Esophagus muscularis mucosa (tissue), 4 donors: ENCODE measurements at regions not wholly inside any gene's neighbourhood (a gene's known extent, or its start where the extent isn't known, plus 50 kb on each side); places are given as distances from the start of the nearest gene placed in this dataset.
A peak's percentile ranks its signal among the peaks of the same experiment; 100 is the strongest.

Experiments
- DNase-seq: peaks from one replicate; pipeline ENCODE4 v3.0.0-alpha.2; 2017; ENCODE audit errors: extremely low spot score
- H3K27ac ChIP-seq, 4 donors: fragments of 200-600 bp; sonication (generic); replicated peaks in 1 of 4; 1 replicate in 3 of 4; 2 replicates in 1 of 4; pipeline ENCODE4 v1.5.1; 2016 to 2019; ENCODE audit warnings: mild to moderate bottlenecking in 1 of 4
- H3K27me3 ChIP-seq, 4 donors: fragments of 200-600 bp; sonication (generic); one replicate each; pipeline versions ENCODE4 v1.5.1 to v1.6.0; 2016 to 2019
- H3K36me3 ChIP-seq, 4 donors: fragments of 200-600 bp; sonication (generic); one replicate each; pipeline ENCODE4 v1.5.1; 2016 to 2019
- H3K4me1 ChIP-seq, 4 donors: fragments of 200-600 bp; sonication (generic); one replicate each; pipeline ENCODE4 v1.5.1; 2016 to 2019
- H3K4me3 ChIP-seq, 4 donors: fragments of 200-600 bp; sonication (generic); 1 replicate in 2 of 4; 2 replicates in 2 of 4; pipeline ENCODE4 v1.5.1; 2016 to 2019; ENCODE audit warnings: mild to moderate bottlenecking in 4 of 4, moderate library complexity in 1 of 4
- H3K9me3 ChIP-seq, 4 donors: fragments of 200-600 bp; sonication (generic); 1 replicate in 3 of 4; 2 replicates in 1 of 4; pipeline ENCODE4 v1.5.1; 2016 to 2019
- EP300 ChIP-seq: sonication (generic); formaldehyde crosslinking; IDR thresholded peaks from one replicate; pipeline ENCODE4 v1.6.1; 2017; ENCODE audit warnings: antibody characterized with exemption
- POLR2A ChIP-seq: fragments of 450-650 bp; IDR thresholded peaks from one replicate; pipeline ENCODE4 v1.6.1; 2017; ENCODE audit warnings: antibody characterized with exemption, moderate library complexity, mild to moderate bottlenecking, low read depth
- POLR2AphosphoS5 ChIP-seq, 2 donors: sonication (generic); formaldehyde crosslinking; IDR thresholded peaks; one replicate each; pipeline ENCODE4 v1.6.1; 2017; ENCODE audit warnings: antibody characterized with exemption in 2 of 2
- WGBS: methylation state at CpG from one replicate; pipeline ENCODE4 v1.1.5; 2018; 5-methylcytosine and 5-hydroxymethylcytosine counted together
- intact Hi-C: fragments of 100-400 bp; cut with DNase I; formaldehyde crosslinking; loops from one replicate; pipeline ENCODE4 v1.15.1; 2023
- TF ChIP-seq, protein P1 (sequence below), 3 experiments: fragments of 200-600 bp in 2 of 3; fragments of 450-650 bp in 1 of 3; sonication (generic) in 2 of 3; IDR thresholded peaks; one replicate each; pipeline ENCODE4 v1.5.1; 2017 to 2019; ENCODE audit warnings: antibody characterized with exemption in 3 of 3, mild to moderate bottlenecking in 2 of 3, moderate library complexity in 1 of 3

DNA sequence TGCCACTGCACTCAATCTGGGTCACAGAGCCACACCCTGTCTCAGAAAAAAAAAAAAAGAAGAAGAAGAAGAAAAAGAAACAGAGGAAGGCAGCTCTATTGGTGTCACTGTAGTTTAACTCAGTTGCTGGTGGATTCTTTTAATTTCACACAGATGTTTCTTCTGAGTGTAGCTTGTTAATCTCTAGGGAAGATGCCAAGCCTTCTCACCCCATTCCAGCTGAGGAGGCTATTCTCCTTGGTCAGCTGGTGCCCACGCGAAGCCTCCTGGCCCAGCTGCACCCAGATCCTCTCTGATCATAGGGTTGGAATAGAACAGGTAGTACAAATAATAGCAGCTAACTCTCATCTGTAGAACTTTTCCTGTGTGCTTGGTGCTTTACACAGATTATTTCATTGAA lies 113.8 kb upstream of the SPRY4 start:
- peak overlapping the region in 2 of 4 donors; percentile 42 to 56 for H3K27ac ChIP-seq
- H3K4me1 ChIP-seq: peaks cover 18 to 37% (median 21%) of the 10 kb centered on the region in 4 donors
- WGBS: 67% methylated on average over 2 of the region's 2 CpGs
- intact Hi-C loops: no loop called here
- no peaks in the 10 kb centered on the region for H3K9me3 ChIP-seq
- no peak for DNase-seq
- no peak overlapping the region for H3K4me3 ChIP-seq
- no peak for TF ChIP-seq POLR2AphosphoS5 (IDR thresholded peaks at IDR 0.05)
- TF ChIP-seq, protein P1, sequence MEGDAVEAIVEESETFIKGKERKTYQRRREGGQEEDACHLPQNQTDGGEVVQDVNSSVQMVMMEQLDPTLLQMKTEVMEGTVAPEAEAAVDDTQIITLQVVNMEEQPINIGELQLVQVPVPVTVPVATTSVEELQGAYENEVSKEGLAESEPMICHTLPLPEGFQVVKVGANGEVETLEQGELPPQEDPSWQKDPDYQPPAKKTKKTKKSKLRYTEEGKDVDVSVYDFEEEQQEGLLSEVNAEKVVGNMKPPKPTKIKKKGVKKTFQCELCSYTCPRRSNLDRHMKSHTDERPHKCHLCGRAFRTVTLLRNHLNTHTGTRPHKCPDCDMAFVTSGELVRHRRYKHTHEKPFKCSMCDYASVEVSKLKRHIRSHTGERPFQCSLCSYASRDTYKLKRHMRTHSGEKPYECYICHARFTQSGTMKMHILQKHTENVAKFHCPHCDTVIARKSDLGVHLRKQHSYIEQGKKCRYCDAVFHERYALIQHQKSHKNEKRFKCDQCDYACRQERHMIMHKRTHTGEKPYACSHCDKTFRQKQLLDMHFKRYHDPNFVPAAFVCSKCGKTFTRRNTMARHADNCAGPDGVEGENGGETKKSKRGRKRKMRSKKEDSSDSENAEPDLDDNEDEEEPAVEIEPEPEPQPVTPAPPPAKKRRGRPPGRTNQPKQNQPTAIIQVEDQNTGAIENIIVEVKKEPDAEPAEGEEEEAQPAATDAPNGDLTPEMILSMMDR (IDR thresholded peaks at IDR 0.05): no peak
- H3K36me3 ChIP-seq: no peaks in the 10 kb centered on the region
- H3K27me3 ChIP-seq: no peaks in the 10 kb centered on the region

DNA sequence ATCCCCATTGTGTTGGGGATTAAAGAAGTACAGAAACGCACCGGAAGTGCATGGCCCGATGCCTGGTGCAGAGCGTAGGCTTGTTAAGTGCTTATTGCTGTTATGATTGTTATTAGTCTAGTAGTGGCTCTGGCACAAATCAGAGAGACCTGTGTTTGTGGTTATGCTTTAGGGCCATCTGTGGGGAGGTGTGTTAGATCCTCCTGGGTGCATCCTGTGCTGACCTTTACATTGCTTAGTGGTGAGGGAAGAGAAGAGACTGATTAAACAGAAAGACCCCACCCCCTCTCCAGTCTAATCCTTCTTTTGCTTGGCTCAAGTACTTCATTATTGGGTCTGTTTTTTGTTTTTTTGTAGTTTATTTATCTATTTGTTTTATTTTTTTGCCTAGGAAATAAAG lies 112.7 kb upstream of the SPRY4 start:
- TF ChIP-seq EP300 (no peak), POLR2A (no peak), POLR2AphosphoS5 (IDR thresholded peaks at IDR 0.05) (no peak)
- TF ChIP-seq, protein P1 (IDR thresholded peaks at IDR 0.05): no peak
- intact Hi-C loops: no loop called here
- Histone ChIP-seq H3K4me3 (no peak overlapping the region), H3K27me3 (no peaks in the 10 kb centered on the region), H3K27ac (no peak overlapping the region), H3K36me3 (no peaks in the 10 kb centered on the region), H3K9me3 (no peaks in the 10 kb centered on the region), H3K4me1 (peaks cover 25 to 45% (median 30%) of the 10 kb centered on the region in 4 donors)
- DNase-seq: no peak
- WGBS: 76% methylated on average over 4 of the region's 4 CpGs

DNA sequence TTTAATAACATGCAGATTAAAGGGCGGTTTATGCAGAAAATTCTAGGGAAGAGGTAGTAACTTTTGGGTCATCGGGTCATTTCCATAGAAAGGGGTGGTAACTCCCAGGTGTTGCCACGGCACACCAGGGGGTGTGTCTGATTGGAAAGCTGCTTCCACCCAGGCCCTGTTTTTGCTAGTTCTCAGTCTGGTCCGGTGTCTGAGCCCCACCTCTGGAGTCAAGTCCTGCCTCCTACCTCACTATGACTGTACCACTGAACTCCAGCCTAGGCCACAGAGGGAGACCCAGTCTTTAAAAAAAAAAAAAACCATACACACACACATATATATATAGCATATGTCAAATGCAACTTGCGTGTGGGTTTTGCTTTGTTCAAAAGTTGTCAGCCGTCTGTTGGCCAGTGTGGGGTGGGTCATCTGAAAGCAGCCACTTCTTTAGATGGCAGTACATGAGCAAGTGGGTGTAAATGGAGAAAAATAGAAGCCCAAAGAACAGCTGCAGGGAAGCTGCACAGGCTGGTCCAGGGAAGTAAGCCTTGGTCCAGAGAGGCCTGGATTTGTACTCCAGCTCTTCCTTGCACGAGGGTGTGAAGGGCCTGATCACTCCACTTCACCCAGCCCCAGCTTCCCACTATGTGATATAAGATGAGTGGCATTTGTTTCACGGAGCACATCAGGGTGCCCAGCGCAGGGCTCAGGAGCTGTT lies 110.7 kb upstream of the SPRY4 start:
- Histone ChIP-seq H3K27me3 (no peaks in the 10 kb centered on the region), H3K4me1 (peaks cover 24 to 35% (median 28%) of the 10 kb centered on the region in 4 donors), H3K9me3 (no peaks in the 10 kb centered on the region), H3K36me3 (no peaks in the 10 kb centered on the region), H3K4me3 (no peak overlapping the region), H3K27ac (no peak overlapping the region)
- WGBS: 87% methylated on average over 9 of the region's 9 CpGs
- intact Hi-C loops: no loop called here
- TF ChIP-seq POLR2AphosphoS5 (IDR thresholded peaks at IDR 0.05) (no peak), POLR2A (no peak), EP300 (no peak)
- TF ChIP-seq, protein P1 (IDR thresholded peaks at IDR 0.05): no peak
- DNase-seq: no peak

DNA sequence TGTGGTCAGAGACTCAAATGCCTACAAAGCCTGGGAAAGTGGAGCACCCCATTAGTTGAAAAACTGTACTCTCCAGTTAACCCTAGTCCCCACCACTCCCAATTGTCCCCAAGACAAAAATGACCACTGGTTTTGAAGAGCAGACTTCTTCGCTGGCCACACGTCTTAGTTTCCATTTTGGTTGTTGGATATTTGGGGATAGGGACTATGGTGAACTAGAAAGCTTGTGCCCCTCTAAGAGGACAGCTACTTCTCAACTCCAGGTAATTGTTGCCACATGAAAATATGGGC lies 109.4 kb upstream of the SPRY4 start:
- H3K36me3 ChIP-seq: no peaks in the 10 kb centered on the region
- TF ChIP-seq POLR2AphosphoS5 (IDR thresholded peaks at IDR 0.05) (no peak), EP300 (no peak), POLR2A (no peak)
- no peaks in the 10 kb centered on the region for H3K9me3 ChIP-seq
- H3K4me3 ChIP-seq: no peak overlapping the region
- DNase-seq: no peak
- 95% methylated on average over 2 of the region's 2 CpGs for whole genome bisulfite sequencing
- H3K4me1 ChIP-seq: peaks cover 18 to 27% (median 23%) of the 10 kb centered on the region in 4 donors
- intact Hi-C loops: no loop called here
- H3K27ac ChIP-seq: no peak overlapping the region
- H3K27me3 ChIP-seq: no peaks in the 10 kb centered on the region

DNA sequence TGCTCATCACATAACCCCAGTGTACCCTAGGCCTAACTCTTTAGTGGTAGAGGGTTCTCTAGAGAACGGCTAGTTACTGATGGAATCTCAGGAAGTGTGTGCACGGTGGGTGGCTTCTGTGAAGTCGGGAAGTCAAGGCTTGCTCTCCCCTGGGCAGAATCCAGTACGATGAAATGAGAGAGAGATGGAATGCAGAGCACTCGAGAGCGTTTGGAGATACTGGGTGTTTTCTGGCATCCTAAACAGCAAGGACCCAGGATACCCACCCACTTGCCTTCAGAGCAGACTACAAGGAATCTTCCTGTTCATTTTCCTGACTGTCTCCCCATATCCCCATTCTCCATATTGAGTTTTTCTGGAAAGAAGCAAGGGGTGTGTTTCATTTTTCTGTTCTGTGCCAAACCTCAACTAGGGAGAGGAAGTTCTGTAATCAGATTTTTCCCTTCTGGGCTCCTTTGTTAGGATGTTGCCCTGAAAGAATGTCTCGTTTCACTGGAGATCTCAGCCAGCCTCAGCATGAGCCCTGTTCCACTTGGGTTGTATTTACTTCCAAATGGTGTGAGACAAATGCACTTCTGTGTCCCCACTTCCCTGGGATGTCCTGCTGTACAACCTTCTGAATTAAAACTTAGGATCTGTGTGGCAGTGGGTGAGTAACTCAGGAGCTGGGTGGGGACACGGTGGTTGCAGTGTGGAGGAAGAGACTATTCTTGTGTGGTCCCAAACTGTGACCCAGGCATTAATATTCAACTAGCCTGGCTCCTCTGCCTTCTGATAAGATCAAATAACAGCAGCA lies 108.9 kb upstream of the SPRY4 start:
- Histone ChIP-seq H3K27me3 (no peaks in the 10 kb centered on the region), H3K4me3 (no peak overlapping the region), H3K4me1 (peaks cover 14 to 23% (median 21%) of the 10 kb centered on the region in 4 donors), H3K36me3 (no peaks in the 10 kb centered on the region), H3K9me3 (no peaks in the 10 kb centered on the region), H3K27ac (no peak overlapping the region)
- no peak for TF ChIP-seq EP300
- no peak for TF ChIP-seq POLR2A
- TF ChIP-seq, protein P1 (IDR thresholded peaks at IDR 0.05): no peak
- TF ChIP-seq POLR2AphosphoS5 (IDR thresholded peaks at IDR 0.05): no peak
- 54% methylated on average over 8 of the region's 8 CpGs for WGBS
- no peak for DNase-seq
- intact Hi-C loops: no loop called here
